GM21786 (cell line): ENCODE measurements at regions not wholly inside any gene's neighbourhood (a gene's known extent, or its start where the extent isn't known, plus 50 kb on each side); places are given as distances from the start of the nearest gene placed in this dataset.
"Not testable (repeated sequence)": the region's sequence is repeated elsewhere in the genome, so short reads cannot be mapped to it uniquely, and the experiment has no call there.

Experiments
- ATAC-seq: cut with Tn5 transposase; IDR thresholded peaks from one replicate; pipeline ENCODE4 v1.9.1; 2021; ENCODE audit not compliant: unreplicated experiment

- ATAC-seq = no peak
Measured at GRCh38 chr14:71619472-71619871, 312.8 kb upstream of the RGS6 start.

DNA sequence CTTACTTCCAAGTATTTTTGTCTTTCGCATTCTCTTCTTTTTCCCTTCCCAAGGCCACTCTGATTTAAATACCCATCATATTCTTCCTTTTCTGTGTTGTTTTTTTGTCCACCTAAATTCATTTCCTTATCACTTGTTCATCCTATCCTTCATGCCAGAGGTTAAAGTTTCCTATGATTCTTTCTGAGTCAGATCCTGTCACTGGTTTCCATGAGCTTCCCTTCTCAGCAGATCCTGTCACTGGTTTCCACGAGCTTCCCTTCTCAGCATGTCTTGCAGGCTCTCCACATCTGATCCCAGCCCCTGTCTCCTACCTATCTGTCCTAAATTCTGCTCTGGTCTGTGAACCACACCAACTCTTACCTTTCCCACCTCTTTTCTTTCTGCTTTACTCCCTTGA is 311.8 kb upstream of the RGS6 start:
- no peak for ATAC-seq

DNA sequence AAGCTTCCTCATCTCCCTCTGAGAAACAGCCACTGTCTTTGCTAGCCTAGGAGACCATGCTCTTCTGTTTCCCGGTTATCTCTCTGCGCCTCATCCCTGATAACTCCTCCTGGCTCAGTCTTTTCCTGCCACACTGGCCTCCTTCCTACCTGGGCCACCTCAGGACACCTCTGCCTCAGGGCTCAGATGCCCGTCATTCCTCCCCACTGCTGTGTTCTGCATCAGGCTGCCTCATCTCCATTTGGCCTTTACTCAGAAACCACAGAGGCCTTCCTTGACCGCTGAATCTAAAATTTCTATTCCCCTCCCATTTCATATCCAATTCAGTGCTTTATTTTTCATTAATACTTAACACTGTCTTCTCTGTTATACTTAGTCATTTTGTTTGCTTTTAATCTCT is 311.0 kb upstream of the RGS6 start:
- no peak for ATAC-seq

- no peak for ATAC-seq
Measured at GRCh38 chr14:71621980-71622605, 310.1 kb upstream of the RGS6 start.

GRCh38 chr14:71623939-71624338 is 308.3 kb upstream of the RGS6 start:
- no peak for ATAC-seq

GRCh38 chr14:71625175-71625574 is 307.1 kb upstream of the RGS6 start:
- no peak for ATAC-seq

GRCh38 chr14:71625891-71626701 is 306.1 kb upstream of the RGS6 start:
- no peak for ATAC-seq

DNA sequence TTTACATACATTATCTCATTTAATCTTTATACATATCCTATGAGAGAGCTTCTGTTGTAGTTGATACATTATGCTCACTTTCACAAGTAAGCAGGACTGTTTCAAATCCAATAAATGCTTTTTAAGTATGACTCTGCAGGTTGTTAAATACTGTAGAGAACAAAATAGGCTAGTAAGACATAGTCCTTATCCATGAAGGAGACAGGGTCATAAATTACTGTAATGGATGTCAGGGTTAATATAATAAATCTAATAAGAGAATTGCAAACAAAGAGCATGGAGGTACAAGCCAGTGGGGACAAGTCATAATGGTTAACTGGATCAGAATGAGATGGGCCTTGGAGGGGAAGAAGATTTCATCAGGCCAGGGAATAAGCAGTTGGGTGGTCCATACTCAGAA is 303.8 kb upstream of the RGS6 start:
- no peak for ATAC-seq

- ATAC-seq = no peak
Measured at GRCh38 chr14:71629250-71629649, 303.0 kb upstream of the RGS6 start.

DNA sequence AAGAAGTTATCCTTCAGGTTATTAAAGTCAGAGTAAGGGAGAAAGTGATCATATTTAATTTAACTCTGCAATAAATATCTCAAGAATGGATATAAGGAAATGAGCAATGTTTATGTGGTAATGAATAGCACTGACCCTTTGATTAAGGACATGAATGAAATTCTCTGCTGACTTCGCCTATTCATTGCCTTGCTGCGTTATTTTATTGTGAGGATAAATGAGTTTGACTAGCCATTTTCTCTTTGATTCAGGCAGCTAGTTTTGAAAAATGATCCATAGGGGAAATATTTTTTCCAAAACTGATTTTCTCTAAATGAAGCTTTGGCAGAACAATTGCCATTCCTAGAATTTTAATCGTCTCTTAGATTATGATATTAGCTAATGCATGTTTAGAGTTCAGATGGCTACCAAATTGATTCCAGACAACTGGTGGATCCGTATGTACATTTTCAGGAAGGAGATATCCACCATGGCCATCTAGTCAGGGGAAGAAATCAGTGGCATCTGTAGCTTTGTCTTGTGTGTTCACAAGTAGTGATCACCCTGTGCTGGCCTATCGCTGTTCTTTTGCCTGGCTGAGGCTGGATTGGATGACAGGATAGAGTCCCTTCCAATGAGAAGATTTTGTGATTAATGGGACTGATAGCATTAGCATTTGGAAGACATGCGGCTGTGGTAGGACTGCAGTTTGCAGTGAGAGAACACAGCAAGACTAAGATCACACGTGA is 302.3 kb upstream of the RGS6 start:
- no peak for ATAC-seq

DNA sequence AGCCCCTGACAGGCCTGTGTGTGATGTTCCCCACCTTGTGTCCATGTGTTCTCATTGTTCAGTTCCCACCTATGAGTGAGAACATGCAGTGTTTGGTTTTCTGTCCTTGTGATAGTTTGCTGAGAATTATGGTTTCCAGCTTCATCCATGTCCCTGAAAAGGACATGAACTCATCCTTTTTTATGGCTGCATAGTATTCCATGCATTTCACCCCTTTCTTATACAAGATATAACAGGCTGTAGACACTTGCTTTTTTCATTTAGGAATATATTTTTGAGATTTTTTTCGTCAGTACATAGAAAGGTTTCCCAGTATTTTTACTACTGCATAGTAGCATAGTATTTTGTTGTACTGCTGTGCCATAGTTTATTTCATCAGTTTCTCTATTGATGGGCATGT is 301.2 kb upstream of the RGS6 start:
- not testable (repeated sequence) for ATAC-seq

DNA sequence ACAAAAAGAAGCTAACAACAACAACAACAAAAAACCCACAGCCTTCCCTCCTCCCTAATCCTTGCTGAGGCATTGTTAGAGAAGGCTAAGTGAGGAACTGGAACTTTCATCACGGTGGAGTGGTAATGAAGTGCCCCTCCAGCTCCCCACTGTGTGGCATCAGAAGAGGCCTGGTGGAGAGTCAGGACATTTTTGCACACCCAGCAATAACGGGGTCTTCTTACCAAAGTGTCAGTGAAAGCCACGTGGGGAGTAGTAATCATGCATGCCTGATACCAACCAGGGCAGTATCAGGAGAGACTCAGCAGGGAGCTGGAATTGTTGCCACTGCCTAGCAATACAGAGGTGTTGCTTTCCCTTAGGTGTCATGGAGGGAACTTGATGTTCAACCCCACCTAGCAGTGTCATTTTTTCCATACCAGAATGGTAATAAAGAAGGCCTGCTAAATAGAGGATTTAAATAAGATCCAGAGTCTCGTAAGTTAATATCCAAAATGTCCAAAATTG is 299.7 kb upstream of the RGS6 start:
- no peak for ATAC-seq

DNA sequence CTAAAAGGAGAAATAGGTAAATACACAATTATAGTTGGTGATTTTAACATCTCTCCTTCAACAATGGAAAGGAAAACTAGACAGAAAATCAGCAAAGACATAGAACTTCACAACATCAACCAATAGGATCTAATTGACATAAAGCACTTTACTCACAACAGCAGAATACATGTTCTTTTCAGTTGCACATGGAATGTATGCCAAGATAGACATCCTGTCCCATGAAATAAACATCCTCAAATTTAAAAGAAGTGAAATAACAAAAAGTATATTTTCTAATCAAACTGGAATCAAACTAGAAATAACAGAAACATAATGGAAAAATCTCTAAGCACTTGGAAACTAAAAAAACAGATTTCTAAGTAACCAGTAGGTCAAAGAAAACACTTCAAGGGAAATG is 296.2 kb upstream of the RGS6 start:
- no peak for ATAC-seq

- ATAC-seq = no peak
Measured at GRCh38 chr14:71636820-71637471, 295.3 kb upstream of the RGS6 start.

DNA sequence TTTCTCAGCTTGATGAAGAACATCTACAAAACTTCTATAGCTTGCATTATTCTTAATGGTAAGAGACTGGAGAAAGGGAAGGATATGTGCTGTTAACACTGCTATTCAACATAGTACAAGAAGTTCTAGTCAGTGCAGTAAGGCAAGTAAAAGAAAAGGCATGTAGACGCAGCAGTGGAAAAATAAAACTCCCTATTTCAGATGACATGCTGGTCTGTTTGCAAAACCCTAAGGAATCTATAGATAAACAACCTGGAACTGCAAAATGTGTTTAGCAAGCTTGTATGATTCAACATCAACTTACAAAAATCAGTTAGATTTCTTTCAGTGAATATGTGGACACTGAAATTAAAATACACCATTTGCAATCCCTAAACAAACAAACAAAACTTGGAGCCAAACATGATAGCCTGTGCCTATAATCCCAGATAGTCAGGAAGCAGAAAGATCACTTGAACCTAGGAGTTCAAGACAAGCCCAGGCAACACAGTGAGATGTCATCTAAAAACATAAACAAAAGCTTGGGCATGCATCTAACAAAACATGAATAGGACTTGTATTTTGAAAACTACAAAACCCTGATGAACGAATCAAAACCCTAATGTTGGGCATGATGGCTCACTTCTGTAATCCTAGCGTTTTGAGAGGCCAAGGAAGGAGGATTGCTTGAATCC is 293.6 kb upstream of the RGS6 start:
- no peak for ATAC-seq

GRCh38 chr14:71642715-71643114 is 289.5 kb upstream of the RGS6 start:
- no peak for ATAC-seq

DNA sequence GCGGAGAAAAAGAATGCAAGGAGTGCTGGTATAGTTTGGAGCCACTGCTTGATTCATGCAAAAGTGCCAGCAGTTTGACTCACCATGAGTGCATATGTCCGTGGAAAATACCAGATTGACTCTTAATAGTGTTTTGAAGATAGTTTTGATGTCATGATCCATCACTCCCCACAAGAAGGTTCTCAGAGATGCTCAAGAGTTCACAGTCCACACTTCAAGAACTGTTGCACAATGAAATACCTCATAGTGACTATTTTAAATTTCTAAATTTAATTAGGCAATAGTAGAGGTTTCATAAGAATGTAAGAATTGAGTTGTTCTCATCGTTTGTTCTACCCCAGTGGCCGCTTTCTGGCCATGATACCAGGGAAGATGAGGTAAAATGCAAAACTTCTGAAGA is 286.6 kb upstream of the RGS6 start:
- no peak for ATAC-seq

DNA sequence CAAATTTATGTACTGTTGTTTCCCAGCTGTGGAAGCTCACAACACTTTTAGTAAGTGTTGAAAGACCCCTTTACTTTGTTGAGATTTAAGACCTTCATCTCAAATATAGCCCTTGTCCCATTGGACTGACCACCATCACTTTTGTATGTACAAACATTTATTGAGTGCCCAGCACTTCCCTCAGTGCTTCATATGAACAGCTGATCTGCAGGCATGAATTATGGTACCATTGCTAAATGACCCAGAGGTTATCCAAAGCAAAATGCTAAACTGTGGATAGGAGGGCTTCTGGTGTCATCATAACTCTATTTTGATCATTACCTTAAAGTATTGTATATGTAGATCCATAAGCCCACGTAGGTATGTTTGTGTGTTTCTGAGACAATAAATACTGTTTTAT is 285.7 kb upstream of the RGS6 start:
- no peak for ATAC-seq

DNA sequence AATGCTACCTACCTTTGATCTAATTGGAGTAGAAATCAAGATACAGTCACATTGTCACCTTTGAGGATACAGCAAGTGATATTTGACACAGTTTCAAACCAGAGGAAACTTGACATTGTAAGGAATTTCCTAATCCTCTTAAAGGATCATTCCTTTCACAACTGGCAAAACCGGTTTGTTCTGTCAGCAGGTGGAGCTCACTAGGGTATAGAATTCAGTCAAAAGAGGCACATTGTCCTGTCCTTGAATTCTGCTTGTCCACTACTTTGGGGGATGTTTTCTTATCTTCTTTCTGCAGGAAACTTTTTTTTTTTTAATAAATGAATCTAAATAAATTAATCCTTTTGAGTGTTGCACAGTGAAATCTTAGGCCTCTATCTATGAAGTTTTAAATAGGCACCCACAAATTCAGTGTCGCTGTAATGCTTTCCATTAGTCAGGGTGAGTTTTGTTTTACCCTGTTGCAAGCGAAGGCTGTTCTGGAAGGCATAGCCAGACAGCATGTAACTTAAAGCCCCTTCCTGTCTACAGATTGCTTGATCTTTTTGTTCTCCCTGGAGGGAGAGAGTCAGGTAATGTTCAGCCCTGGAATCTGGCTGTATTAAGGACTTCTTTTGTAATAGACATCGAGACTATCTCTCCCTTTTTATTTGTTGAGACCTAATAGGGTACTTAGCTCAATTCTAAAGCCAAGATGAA is 285.0 kb upstream of the RGS6 start:
- ATAC-seq = no peak

GRCh38 chr14:71648725-71649124 is 283.5 kb upstream of the RGS6 start:
- no peak for ATAC-seq
